NCI-H128 (cell line): ENCODE measurements at regions not wholly inside any gene's neighbourhood (a gene's known extent, or its start where the extent isn't known, plus 50 kb on each side); places are given as distances from the start of the nearest gene placed in this dataset.

ENCODE experiments used
- DNase-seq: peaks from one replicate; lab custom pipeline; 2025; ENCODE audit not compliant: unreplicated experiment; lab: John Stamatoyannopoulos, UW

DNA sequence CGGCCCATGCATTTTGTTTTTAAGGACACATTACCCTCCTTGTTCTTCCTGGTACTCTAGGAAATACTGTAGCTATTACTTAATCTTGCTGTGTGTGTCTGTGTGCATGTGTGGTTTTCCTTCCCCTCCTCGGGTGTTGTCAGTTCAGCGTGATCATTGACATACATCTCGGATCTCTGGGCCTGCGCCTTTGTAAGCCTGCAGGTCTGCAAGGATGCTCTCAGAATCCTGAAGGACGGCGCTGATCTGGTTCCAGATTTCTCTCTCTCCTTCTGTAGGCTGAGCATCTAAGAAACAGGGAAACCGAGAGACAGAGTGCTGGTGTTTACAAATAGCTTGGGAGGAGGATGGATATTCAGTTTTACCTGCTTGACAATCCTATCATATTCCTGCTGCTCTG is 100.2 kb downstream of the CYRIA start:
- no peak for DNase-seq

DNA sequence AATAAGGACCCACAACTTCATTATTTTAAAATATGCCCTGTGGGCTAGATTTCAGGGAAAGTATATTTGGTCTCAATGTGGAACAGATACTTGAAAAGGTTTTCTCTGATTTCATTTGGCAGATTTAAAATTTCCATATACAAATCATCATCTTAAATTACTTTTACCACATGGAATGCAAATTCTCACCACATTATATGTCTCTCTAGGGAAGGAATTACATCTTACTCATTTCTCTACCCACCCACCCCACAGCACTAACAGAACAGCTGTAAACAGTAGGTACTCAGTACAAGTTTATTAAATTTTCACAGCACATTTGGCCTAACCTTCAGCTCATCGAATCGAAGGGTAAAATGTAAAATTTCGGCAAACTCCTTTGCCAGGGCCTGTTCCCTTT is 104.0 kb downstream of the CYRIA start:
- DNase-seq, result no peak

DNA sequence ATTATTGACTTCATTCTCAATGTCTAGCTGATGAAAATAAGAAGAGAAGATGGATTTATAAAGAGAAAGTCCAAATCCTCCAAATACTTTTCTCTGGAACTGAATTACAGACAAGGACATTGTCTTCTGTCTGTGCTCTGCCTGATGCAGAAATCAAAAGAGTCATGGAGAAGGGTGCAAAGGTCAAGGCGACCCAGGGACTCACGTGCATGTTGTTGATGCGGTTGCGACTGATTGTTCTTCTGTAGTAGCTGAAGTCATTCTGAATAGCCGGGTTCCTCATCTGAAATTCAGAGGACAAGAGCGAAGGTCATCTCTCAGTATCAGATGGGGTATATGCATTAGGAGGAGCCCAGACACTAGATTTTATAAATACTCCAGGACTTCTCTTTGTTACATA is 104.4 kb downstream of the CYRIA start:
- no peak for DNase-seq

GRCh38 chr2:16559278-16560067 is 106.2 kb downstream of the CYRIA start:
- no peak for DNase-seq

- no peak for DNase-seq
Observed at GRCh38 chr2:16554060-16554583, 111.5 kb downstream of the CYRIA start.

DNA sequence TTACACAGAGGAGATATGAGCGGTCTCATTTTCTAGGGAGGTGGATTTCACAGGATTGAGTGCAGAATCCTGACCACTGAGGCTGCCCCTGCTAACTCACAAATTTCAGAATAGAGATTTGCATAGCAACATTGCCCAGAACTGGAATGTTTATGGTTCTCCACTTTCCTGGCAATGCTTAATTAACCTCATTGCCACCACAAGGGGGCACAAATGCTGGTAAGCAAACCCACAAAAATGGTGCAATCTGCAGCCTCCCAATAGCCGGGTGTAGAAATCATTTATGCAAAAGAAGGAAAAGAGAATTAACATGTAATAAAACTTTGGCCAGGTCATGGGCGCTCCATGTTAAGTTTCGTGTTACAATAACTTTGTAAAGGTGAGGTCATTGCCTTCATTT is 112.4 kb downstream of the CYRIA start:
- no peak for DNase-seq

DNA sequence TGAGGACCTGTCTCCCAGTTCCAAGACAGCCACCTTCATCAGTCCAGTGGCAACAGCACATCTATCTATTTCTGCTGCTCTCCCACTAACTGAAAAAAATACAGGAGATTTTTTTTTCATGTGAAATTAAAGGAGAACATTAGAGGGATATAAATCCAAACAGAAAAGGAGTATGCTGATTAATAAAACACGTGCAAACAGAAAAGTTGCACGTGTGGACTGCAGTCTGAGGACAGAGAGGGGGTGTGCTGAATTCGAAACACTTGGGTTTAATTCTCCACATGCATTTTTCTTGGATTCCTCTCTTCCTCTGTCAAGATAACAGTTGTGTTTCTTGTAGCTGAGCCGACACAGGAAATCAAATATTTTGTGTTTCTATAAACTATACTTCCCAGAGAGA is 113.4 kb downstream of the CYRIA start:
- no peak for DNase-seq

- DNase-seq, result no peak
Observed at GRCh38 chr2:16548036-16548435, 117.6 kb downstream of the CYRIA start.

DNA sequence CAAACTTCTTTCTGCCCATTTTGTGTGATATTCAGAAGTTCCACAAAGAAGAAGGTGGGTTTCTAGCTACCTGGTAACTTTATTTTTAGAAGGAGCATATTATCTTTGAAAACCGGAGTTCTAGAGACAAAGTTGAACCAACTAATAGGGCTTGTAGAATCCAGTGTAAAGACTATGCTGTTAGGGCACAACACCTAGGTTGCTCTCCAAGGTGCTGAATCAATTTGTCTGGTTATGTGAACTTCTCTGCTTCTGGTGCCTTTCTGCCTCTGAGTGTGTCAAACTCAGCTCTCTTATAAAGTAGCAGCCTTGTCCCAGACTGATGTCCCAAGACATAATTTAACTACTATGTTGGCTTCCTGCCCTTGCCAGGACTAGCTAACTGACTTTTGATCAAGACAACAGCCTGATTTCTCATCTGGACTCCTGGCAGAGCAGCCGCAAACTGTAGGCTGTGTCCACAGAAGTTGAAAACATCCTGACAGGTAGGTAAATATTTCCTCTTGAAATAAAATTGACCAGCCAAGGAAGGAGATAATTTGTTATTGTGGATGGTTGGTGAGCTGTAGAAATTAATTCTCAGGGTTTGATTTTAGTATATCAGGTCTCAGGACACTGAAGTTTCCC is 119.4 kb downstream of the CYRIA start:
- no peak for DNase-seq

DNA sequence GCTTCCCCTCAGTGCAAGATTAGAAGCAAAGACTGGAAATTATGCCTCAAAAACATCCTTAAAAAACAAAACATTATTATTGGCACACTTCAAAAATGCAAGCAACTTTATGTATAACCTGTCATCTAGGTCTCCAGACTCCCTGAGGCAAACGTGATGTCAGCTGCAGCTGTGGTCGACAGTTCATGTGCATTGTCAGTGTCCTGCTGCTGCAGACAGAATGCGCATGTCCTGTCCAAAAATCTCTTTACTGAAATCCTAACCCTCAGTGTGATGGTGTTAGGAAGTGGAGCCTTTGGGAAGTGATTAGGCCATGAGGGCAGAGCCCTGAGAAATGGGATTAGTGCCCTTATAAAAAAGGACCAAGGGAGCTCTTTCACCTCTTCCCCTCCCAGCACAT is 126.9 kb downstream of the CYRIA start:
- DNase-seq, result no peak

GRCh38 chr2:16537347-16537746 is 128.3 kb downstream of the CYRIA start:
- DNase-seq, result no peak

- DNase-seq, result no peak
Observed at GRCh38 chr2:16526193-16526592, 139.4 kb downstream of the CYRIA start.

GRCh38 chr2:16525265-16525887 is 140.3 kb downstream of the CYRIA start:
- DNase-seq, result no peak

- DNase-seq, result no peak
Observed at GRCh38 chr2:16523711-16524110, 141.9 kb downstream of the CYRIA start.

GRCh38 chr2:16522031-16522831 is 143.4 kb downstream of the CYRIA start:
- no peak for DNase-seq

DNA sequence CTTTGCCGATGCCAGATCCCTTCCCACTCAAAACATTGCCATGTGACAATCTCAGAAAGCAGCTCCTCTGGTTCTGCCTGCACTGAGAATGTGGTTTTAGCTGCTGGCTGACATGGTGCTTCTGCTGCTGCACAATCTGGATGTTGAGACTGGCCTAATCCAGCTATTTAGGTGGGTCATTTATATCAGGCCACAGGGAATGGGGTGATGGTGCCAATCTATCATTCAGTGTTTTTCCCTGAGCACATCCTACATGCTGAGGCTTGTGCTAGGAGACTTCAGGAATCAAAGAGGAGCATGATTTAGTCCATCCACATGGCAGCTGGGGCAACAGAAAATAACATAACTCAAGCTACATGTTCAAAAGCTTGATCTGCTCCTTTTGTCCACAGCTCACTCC is 144.7 kb downstream of the CYRIA start:
- DNase-seq, result no peak

GRCh38 chr2:16515696-16516095 is 149.9 kb downstream of the CYRIA start:
- no peak for DNase-seq

DNA sequence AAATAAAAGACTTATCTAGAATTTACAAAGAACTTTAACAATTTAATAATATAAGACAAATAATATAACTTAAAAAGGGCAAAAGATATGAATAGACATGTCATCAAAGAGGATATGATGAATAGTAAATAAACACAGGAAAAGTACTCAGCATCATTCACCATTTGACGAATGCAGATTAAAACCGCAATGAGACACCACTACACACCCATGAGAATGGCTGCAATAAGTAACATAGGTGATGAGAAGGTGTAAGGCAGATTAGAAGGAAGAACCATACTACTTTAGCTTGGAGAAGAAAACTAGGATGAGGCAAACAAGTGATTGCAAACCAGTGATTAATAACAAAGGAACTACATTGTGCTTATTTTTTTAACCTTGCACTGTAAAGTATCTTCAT is 152.0 kb downstream of the CYRIA start:
- DNase-seq, result no peak

- no peak for DNase-seq
Observed at GRCh38 chr2:16511041-16511440, 154.6 kb downstream of the CYRIA start.

DNA sequence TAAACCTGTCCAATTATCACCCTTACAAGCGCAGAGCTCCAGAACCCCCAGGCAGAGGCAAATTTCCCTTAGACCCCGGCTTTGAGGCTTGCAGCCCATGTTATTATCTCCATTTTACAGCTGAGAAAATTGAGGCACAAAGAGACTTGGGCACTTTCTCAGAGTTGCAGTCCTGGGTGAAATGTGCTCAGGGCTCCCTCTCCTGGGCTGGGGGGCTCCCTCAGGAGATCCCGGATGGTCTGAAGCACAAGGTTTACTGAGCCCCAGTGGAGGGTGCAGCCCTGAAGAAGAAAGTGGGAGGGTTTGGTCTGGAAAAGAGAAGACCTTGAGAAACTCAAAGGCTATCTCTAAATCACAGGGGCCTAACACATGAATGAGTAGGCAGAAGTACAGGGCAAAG is 156.6 kb downstream of the CYRIA start:
- no peak for DNase-seq

- no peak for DNase-seq
Observed at GRCh38 chr2:16508490-16508851, 157.2 kb downstream of the CYRIA start.
